Middle frontal gyrus (tissue), 1 donor: ENCODE measurements at regions not wholly inside any gene's neighbourhood (a gene's known extent, or its start where the extent isn't known, plus 50 kb on each side); places are given as distances from the start of the nearest gene placed in this dataset.
A peak's percentile ranks its signal among the peaks of the same experiment; 100 is the strongest.
"Not testable (repeated sequence)": the region's sequence is repeated elsewhere in the genome, so short reads cannot be mapped to it uniquely, and the experiment has no call there.

Source experiments
- DNase-seq: peaks from one replicate; pipeline ENCODE4 v3.0.0-alpha.2; 2015; ENCODE audit warnings: low spot score; ENCODE audit errors: extremely low spot score

- DNase-seq: no peak
Observed at GRCh38 chrX:4151798-4152197, 438.3 kb upstream of the PRKX start.

GRCh38 chrX:4150259-4150658 lies 436.8 kb upstream of the PRKX start:
- no peak for DNase-seq

DNA sequence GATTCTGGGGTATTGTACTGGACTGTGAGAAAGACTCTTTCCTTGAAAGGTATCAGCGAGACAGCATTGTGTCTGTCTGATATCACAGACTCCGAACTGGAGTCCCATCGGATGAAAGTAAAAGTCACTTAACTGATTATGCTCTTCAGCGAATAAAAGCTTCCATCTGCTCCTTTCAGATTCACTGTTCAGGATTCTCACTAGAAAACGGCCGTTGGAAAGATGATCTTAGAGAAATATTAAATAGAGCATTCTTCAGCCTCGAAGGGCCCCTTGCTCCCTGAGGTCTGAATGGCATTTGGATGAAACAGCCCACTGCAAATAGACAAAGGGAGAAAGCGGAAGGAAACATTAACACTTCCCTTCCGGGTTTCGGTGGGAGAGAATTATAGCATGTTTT lies 416.2 kb upstream of the PRKX start:
- no peak for DNase-seq

DNA sequence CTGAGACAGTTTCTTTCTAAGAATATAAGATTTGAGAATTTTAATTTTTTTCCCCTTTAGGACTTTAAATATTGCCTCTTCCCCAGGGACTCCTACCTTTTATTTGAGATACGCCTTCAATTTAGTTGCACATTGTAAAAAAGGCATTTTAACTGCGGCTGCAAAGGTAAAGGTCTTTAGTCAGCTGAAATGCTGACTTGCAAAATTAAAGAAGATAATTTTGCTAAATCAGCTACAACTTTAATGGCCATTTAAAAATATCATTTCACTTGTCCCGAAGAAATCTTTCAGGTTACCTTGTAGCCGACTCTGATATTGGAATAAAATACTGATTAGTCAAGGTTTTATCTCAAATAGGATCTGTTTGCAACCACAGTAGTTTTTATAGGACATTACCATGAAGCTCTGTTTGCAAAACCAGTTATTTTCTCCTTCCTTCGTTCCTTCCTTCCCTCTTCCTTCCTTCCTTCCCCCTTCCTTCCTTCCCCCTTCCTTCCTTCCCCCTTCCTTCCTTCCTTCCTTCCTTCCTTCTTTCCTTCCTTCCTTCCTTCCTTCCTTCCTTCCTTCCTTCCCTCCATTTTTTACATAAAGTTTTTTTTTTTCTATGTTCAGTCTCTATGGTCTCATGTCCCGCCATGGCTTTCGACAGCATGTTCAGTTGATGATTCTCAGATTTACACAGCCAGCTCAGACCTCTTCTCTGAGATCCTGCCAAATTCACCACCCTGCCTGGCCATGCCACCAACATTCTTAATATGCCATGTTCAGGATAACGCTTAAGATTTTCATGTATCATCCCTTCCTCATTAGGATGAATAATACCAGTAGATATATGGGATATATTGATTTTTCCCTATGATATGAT lies 405.4 kb upstream of the PRKX start:
- DNase-seq: no peak

- no peak for DNase-seq
Observed at GRCh38 chrX:4110964-4111363, 397.5 kb upstream of the PRKX start.

DNA sequence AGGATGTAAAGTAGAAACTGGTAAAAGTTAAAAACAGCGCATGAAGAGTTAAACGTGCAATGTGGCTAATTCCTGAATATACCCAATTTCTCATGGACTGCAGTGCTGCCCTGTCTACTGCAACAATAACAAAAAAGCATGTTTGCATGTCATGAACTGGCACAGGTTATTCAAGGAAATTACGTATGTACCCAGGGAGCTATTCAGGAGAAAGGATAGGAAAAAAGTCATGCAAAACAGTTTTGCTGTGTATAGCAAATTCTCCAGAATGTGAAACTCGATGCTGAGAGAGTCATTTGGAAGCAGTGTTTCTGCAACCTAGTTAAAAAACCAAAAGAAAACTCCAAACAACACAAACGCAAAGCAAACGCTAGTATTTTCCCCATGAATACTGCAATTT lies 381.5 kb upstream of the PRKX start:
- no peak for DNase-seq

- no peak for DNase-seq
Observed at GRCh38 chrX:4091046-4091760, 377.8 kb upstream of the PRKX start.

GRCh38 chrX:4059893-4060292 lies 346.4 kb upstream of the PRKX start:
- no peak for DNase-seq

GRCh38 chrX:4043951-4044350 lies 330.5 kb upstream of the PRKX start:
- no peak for DNase-seq

DNA sequence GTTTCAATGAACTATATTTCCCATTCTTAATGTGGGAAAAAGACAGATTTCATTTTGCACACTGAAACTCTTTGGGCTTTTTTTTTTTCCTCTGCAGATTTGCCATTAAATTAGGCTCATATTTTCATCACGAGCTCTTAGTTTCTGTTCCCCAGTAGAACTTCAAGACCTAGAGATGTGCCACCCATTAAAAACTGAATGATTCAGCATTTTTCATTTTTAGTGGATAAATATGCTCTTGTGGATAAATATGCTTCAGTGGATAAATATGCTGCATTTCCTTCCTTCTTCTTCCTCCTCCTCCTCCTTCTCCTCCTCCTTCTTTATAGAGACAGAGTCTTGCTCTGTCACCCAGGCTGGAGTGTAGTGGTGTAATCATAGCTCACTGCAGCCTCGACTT lies 322.4 kb upstream of the PRKX start:
- DNase-seq: no peak

DNA sequence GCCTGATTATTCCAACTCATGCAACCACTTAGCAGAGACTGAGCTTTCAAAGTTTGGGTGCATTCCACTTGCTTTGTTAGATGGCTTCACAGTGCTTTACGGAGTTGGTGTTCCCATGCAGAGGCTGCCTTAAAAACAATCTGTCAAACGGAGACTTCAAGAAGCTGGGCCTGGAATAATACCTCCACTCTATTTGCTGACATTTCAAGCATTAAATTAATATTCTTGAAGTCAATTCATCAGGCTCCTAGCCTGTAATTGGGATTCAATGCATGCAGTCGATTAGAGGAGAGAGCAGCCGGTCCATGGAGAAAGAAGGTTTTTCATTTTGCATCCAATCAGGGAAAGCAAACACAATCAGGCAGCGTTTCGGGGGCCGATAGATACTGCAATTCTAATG lies 314.7 kb upstream of the PRKX start:
- no peak for DNase-seq

DNA sequence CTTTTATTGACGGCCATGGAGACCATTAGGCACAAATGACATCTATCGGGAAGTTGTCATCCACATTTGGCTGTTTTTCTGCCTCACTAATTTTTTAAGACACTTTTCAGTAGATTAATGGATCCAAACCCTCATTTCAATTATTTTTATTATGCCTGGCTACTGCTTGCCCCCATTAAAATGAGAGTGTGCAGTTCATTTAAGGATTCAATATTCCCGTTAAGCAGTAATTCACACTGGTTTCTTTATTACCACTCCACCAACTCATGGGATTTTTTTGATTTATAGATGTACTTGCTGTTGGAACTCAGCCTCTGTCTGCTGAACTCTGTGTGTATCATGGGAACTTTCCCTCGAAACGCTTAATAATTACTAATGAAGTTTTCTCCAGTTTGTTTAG lies 291.8 kb upstream of the PRKX start:
- DNase-seq: no peak

DNA sequence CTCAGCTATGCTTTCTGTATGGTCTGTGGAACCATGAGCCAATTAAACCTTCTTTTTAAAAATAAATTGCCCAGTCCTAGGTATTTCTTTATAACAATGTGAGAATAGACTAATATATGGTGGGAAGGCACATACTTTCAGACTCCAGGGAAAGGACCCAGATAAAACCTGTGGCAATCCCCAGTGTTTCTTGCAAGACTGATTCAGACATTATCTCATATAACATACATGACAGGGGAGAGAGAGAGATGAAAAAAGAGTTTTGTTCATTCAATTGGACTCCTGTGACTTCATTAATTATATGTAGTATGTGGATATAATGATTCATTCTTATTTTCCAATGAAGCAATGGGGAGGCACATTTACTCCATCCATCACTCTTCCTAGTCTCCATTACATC lies 291.4 kb upstream of the PRKX start:
- DNase-seq: no peak

GRCh38 chrX:3994315-3994714 lies 280.9 kb upstream of the PRKX start:
- DNase-seq: no peak

DNA sequence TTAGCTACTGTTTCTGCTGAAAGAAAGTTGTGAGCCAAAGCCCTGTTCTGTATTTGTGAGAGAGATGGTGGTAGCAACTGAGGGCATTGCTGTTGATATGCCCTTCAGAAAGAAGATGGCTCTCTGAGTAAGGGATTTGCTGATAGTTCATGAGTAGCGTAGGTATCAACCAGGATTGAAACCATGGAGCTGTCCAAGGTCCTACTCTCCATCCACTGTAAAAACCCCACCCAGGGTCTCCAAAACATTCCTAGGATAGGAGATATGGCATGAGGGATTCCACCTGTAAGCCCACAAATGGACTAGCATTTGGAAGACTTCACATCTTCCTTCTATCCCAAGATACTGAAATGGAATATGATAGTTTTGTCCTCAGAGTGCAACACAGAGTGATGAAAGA lies 277.1 kb upstream of the PRKX start:
- DNase-seq: no peak

- DNase-seq: not testable (repeated sequence)
Observed at GRCh38 chrX:3972104-3972858, 258.8 kb upstream of the PRKX start.

DNA sequence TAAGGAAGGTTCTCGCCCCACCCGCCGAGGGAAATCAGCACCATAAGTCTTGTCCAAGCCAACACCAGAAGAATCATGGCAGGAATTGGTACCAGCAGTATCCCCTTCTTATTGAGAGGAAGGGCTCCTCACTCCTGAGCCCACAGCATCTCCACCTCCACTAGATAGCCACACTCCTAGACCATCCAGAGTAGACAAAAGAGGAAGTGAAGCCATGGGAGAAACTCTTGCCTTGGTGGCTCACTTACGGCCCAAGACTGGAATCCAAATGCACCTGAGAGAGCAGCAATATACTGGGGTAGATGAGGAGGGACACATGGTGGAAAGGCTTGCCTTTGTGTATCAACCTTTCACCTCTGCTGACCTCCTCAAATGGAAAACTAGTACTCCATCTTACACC lies 255.3 kb upstream of the PRKX start:
- DNase-seq: no peak

- no peak for DNase-seq
Observed at GRCh38 chrX:3963980-3964379, 250.5 kb upstream of the PRKX start.

GRCh38 chrX:3962511-3963311 lies 249.3 kb upstream of the PRKX start:
- DNase-seq: peak; percentile 37

GRCh38 chrX:3960952-3961351 lies 247.5 kb upstream of the PRKX start:
- DNase-seq: no peak

- DNase-seq: no peak
Observed at GRCh38 chrX:3951859-3952258, 238.4 kb upstream of the PRKX start.
